ENCODE measurements at regions not wholly inside any gene's neighbourhood (a gene's known extent, or its start where the extent isn't known, plus 50 kb on each side); places are given as distances from the start of the nearest gene placed in this dataset.

DNA sequence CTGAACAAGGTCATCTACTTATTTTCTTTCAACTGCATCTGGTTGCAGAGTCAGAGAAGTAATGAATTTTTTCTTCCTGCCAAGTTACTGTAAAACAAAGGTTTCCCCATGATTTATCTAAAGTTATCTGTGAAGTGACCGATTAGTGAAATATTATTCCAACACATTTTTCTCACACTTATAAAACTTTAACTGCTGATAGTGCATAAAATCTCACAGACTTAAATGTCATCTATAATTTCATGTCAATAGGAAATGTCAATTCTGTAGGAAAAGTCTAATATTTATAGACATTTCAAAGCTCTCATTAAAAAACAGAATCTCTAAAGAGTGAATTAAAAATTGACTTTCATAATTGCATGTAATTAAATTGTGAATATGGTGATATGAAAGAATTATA, 397.2 kb downstream of the SLITRK1 start:
- TF ChIP-seq, protein P1, sequence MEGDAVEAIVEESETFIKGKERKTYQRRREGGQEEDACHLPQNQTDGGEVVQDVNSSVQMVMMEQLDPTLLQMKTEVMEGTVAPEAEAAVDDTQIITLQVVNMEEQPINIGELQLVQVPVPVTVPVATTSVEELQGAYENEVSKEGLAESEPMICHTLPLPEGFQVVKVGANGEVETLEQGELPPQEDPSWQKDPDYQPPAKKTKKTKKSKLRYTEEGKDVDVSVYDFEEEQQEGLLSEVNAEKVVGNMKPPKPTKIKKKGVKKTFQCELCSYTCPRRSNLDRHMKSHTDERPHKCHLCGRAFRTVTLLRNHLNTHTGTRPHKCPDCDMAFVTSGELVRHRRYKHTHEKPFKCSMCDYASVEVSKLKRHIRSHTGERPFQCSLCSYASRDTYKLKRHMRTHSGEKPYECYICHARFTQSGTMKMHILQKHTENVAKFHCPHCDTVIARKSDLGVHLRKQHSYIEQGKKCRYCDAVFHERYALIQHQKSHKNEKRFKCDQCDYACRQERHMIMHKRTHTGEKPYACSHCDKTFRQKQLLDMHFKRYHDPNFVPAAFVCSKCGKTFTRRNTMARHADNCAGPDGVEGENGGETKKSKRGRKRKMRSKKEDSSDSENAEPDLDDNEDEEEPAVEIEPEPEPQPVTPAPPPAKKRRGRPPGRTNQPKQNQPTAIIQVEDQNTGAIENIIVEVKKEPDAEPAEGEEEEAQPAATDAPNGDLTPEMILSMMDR (IDR thresholded peaks at IDR 0.05), result no peak
- no peaks in the 10 kb centered on the region for H3K4me1 ChIP-seq
- H3K4me3 ChIP-seq (ENCODE audit: low read depth, low read length), result no peak overlapping the region
- H3K79me2 ChIP-seq, result no peaks in the 10 kb centered on the region
- H3K9me3 ChIP-seq (ENCODE audit: control insufficient read depth, low read length), result no peaks in the 10 kb centered on the region
- no peak overlapping the region for H2AFZ ChIP-seq
- no peak overlapping the region for H3K27ac ChIP-seq
- H3K4me2 ChIP-seq (ENCODE audit: low read length), result no peak overlapping the region
- H3K36me3 ChIP-seq (ENCODE audit: control insufficient read depth, insufficient read depth, low read length), result no peaks in the 10 kb centered on the region
- no peak overlapping the region for H3K9ac ChIP-seq
- H3K27me3 ChIP-seq (ENCODE audit: control insufficient read depth, insufficient read depth, low read length), result no peaks in the 10 kb centered on the region

DNA sequence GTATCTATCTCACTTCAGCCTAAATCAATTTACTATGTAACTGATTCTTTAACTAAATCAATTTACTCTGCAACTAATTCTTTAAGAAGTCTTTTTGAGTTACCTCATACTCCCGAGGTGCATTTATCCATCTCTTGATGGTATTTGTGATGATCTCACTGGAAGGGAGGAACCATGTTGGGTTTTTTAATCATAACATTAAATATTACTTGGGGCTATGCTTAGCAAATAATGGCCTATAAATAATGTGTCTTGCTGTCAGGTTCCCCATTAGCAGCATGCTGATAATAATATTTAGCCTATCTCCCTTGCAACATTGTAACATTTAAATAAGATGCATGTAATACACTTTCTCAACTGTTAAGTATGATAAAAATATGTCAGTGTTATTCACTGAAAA, 411.3 kb downstream of the SLITRK1 start:
- no peak overlapping the region for H3K4me3 ChIP-seq (ENCODE audit: low read depth, low read length)
- no peak overlapping the region for H3K27ac ChIP-seq
- no peaks in the 10 kb centered on the region for H3K79me2 ChIP-seq
- H3K4me1 ChIP-seq, result no peaks in the 10 kb centered on the region
- H2AFZ ChIP-seq, result no peak overlapping the region
- no peaks in the 10 kb centered on the region for H3K27me3 ChIP-seq (ENCODE audit: control insufficient read depth, insufficient read depth, low read length)
- H3K9me3 ChIP-seq (ENCODE audit: control insufficient read depth, low read length), result no peaks in the 10 kb centered on the region
- TF ChIP-seq, protein P1 (IDR thresholded peaks at IDR 0.05), result no peak
- no peak overlapping the region for H3K4me2 ChIP-seq (ENCODE audit: low read length)
- H3K36me3 ChIP-seq (ENCODE audit: control insufficient read depth, insufficient read depth, low read length), result no peaks in the 10 kb centered on the region
- no peak overlapping the region for H3K9ac ChIP-seq

DNA sequence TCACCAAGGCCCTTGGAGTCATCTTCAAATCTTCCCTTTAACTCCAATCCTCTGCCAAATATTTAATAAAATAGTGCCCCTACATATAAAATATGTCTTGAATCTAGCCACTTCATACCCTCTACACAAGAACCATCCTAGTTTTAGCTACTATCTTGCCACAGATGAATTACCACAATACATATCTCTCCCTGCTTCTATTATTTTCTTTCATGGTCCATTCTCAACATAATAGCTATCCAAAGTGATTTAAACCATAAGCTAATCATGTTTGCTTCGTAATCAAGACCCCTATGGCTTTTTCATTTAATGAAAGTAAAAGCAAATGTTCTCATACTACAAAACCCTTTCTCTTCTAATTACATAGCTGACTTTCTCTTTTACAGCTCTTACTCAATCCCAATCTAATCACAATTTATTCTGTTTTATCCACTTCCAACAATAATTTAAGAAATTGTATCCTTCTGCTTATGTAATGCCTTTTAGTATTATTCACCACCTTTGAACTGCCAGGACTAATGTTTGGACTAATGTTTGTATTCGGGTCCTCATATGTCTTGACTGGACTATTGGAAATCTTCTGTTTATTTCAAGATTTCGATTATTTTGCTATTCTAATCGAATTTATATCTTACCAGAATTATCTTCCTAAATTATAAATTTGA, 412.0 kb downstream of the SLITRK1 start:
- Histone ChIP-seq H2AFZ (no peak overlapping the region), H3K27ac (no peak overlapping the region)

DNA sequence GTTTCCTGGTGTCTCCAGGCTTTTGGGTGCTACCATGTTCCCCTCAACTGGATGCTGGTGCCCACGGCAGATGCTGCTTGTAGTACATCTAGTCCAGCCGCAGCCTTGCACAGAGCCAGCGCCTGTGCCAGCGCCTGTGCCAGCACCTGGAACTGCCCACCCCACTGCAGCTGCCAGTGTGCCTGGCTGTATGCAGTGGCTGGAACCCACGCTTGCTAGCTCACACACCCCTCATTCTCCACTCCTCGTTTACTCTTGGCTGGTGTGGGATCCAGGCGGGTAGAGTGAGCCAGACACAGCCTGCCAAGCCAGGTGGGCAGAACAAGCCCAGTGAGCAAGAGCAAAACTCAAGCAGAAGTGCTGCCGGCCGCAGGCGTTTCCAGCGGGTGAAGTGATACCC, 428.6 kb downstream of the SLITRK1 start:
- Histone ChIP-seq H3K4me1 (no peaks in the 10 kb centered on the region), H2AFZ (no peak overlapping the region), H3K4me2 (ENCODE audit: low read length) (no peak overlapping the region), H3K9me3 (ENCODE audit: control insufficient read depth, low read length) (no peaks in the 10 kb centered on the region), H3K4me3 (ENCODE audit: low read depth, low read length) (no peak overlapping the region), H3K27ac (no peak overlapping the region), H3K9ac (no peak overlapping the region), H3K36me3 (ENCODE audit: control insufficient read depth, insufficient read depth, low read length) (no peaks in the 10 kb centered on the region), H3K27me3 (ENCODE audit: control insufficient read depth, insufficient read depth, low read length) (no peaks in the 10 kb centered on the region), H3K79me2 (no peaks in the 10 kb centered on the region)
- TF ChIP-seq, protein P1 (IDR thresholded peaks at IDR 0.05), result no peak

More for the DNA sequence above, 412.0 kb downstream of the SLITRK1 start:
- Histone ChIP-seq H3K4me1 (no peaks in the 10 kb centered on the region), H3K9me3 (ENCODE audit: control insufficient read depth, low read length) (no peaks in the 10 kb centered on the region), H3K27me3 (ENCODE audit: control insufficient read depth, insufficient read depth, low read length) (no peaks in the 10 kb centered on the region), H3K4me3 (ENCODE audit: low read depth, low read length) (no peak overlapping the region), H3K9ac (no peak overlapping the region), H3K36me3 (ENCODE audit: control insufficient read depth, insufficient read depth, low read length) (no peaks in the 10 kb centered on the region), H3K4me2 (ENCODE audit: low read length) (no peak overlapping the region), H3K79me2 (no peaks in the 10 kb centered on the region)
- TF ChIP-seq, protein P1 (IDR thresholded peaks at IDR 0.05), result no peak

DNA sequence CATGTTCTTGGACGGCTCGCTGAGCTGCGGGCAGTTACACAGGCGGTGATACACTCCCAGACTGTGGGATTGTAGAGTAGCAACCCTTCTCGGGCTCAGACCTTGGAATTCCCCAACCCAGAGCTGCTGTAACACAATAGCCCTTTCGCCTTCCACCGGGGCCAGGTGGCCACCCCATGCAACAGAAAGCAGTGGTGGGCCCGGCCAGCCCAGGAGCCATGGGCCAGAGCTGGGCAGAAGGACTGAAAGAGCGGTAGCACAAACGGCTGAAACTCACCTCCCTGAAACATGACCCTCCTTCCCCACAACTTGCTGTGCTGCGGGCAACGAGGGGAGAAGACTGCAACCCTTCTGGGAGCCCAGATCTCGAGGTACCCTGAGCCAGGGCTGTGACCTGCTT, 429.0 kb downstream of the SLITRK1 start:
- H3K27me3 ChIP-seq (ENCODE audit: control insufficient read depth, insufficient read depth, low read length), result no peaks in the 10 kb centered on the region
- H3K4me3 ChIP-seq (ENCODE audit: low read depth, low read length), result no peak overlapping the region
- TF ChIP-seq, protein P1 (IDR thresholded peaks at IDR 0.05), result no peak
- H3K9me3 ChIP-seq (ENCODE audit: control insufficient read depth, low read length), result no peaks in the 10 kb centered on the region
- no peaks in the 10 kb centered on the region for H3K36me3 ChIP-seq (ENCODE audit: control insufficient read depth, insufficient read depth, low read length)
- no peak overlapping the region for H2AFZ ChIP-seq
- no peaks in the 10 kb centered on the region for H3K79me2 ChIP-seq
- no peak overlapping the region for H3K27ac ChIP-seq
- H3K9ac ChIP-seq, result no peak overlapping the region
- no peaks in the 10 kb centered on the region for H3K4me1 ChIP-seq
- H3K4me2 ChIP-seq (ENCODE audit: low read length), result no peak overlapping the region
